ENCODE measurements at regions not wholly inside any gene's neighbourhood (a gene's known extent, or its start where the extent isn't known, plus 50 kb on each side); places are given as distances from the start of the nearest gene placed in this dataset.

DNA sequence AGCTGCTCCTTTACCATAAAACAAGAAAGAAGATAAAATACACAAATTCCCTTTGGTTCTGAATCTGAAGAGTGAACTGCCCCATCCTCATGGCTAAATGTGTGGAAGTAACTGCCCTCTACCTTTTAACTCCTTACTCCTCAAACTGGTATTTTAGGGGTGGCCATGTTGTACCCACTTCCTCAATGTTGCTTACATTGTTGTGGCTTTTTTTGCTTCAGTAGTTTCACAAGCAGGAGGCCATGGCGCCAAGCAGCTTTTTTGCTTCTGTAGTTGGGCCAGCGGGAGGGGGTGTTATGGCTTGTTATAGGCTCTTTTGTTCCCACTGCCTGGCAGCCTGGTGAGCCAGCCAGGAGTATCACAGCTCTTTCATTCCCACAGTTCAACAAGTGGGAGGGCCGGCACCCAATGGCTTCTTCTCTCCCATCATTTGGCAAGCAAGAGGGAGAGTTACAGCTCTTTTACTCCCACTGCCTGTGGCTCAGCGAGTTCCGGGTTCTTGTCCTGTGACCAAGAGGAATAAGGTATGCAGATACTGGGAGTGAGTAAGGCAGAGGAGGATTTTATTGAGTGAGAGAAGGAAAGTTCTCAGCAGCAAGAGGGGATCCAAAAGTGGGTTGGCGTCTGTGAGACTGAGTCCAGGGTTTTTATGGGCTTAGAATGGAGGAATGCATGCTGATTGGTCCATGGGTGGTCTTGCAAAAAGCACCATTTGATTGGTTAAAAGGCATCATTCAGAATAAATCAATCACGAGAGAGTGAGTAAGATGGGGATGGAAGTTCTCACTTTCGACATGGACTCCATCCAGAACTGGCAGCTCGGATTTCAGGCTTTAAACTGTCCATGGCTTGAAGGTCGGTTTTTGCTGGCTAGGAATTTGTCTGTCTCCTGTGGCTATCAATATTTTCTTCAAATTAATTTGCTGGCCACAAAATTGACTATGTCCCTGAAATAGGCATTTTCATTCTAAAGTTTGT lies 429.6 kb downstream of the HLX start:
- DNase-seq: no peak
- H3K4me3 ChIP-seq (ENCODE audit: insufficient read depth, low read depth, low read length): no peak overlapping the region
- no peaks in the 10 kb centered on the region for H3K36me3 ChIP-seq (replicated peaks; ENCODE audit: control insufficient read depth, insufficient read depth, low read length)

DNA sequence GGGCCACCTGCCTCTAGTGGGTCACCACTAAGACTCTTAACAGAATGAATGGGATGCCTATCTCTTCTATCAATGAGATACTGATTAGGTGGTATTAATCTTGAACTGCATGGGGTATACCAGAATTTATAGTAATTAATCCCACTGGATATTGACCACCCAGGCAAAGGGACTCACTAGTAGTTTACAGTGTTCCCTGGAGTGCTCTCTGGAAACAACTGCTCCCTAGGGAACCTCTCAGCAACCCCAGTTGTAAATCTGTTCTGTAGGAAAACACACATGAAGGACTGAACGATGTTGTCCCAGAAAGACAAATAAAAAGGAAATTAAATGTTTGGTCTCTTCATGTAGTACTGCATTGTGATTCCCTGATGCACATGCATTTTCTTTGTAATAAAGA lies 430.5 kb downstream of the HLX start:
- Histone ChIP-seq H3K36me3 (replicated peaks; ENCODE audit: control insufficient read depth, insufficient read depth, low read length) (no peaks in the 10 kb centered on the region), H3K27me3 (ENCODE audit: control insufficient read depth, insufficient read depth, low read length) (no peaks in the 10 kb centered on the region), H3K4me3 (ENCODE audit: insufficient read depth, low read depth, low read length) (no peak overlapping the region)
- DNase-seq: no peak

More for the DNA sequence above, 429.6 kb downstream of the HLX start:
- H3K27me3 ChIP-seq (ENCODE audit: control insufficient read depth, insufficient read depth, low read length): no peaks in the 10 kb centered on the region

DNA sequence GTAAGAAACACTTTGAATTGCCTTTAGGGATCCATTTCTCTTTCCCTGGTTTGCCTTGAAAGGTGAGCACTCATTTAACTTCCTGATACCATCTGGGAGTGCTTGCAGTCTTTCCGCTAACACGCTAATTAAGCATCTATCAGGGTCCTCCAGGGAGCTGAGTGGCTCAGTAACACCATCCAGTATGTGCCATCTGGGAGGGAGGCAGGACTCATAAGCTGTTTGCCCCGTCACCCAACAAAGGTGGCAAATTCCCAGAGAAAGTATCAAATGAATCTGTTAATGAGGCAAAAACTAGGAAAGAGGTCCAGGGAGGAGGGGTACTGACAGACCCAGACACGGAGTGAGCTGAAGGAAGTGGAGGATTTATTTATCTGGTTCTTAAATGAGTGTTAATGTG lies 430.9 kb downstream of the HLX start:
- no peaks in the 10 kb centered on the region for H3K36me3 ChIP-seq (replicated peaks; ENCODE audit: control insufficient read depth, insufficient read depth, low read length)
- H3K4me3 ChIP-seq (ENCODE audit: insufficient read depth, low read depth, low read length): no peak overlapping the region
- DNase-seq: no peak
- H3K27me3 ChIP-seq (ENCODE audit: control insufficient read depth, insufficient read depth, low read length): no peaks in the 10 kb centered on the region

DNA sequence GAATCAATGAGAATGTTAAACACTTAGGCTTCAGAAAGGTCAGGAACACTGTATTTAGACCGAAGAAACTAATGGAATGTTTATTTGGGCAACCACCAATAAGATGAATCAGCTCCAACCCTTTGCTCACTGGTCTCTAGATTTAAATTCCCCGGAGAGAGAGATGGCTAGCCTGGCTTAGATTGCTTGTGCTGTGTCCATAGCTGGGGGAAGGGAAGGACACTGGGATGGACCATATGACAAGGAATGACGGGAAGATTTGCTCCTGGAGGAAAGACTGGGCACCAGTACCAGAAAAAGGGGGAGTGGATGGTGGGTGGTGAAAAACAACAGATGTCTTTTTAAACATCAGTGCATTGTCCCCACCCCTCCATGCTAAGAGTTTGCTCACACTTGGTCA lies 426.6 kb downstream of the DUSP10 start:
- no peaks in the 10 kb centered on the region for H3K27me3 ChIP-seq (ENCODE audit: control insufficient read depth, insufficient read depth, low read length)
- no peaks in the 10 kb centered on the region for H3K36me3 ChIP-seq (replicated peaks; ENCODE audit: control insufficient read depth, insufficient read depth, low read length)
- no peak for DNase-seq
- no peak overlapping the region for H3K4me3 ChIP-seq (ENCODE audit: insufficient read depth, low read depth, low read length)

DNA sequence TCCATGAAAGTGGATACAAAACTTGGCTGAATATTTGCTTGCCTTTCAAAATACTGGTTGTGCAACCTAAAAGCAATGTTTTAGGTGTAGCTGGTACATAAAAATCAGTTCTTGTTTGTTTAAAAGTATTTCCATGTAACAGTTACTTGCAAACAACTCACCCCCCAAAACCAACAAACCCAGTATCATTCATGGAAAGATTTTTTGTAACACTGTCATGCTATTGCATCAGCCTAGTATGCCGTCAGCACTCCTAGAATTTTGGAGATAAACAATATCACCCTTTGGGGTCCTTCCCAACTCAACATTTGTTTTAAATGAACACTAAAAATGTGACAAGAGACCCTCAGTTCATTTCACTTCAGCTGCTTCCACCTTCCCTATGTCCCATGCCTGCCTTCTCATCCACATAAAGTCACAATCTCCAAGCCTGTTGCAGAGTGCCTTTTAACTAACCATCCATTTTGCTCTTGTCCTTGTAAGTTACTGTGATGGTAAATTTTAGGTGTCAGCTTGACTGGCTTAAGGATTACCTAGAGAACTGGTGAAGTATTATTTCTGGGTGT lies 425.3 kb downstream of the DUSP10 start:
- Histone ChIP-seq H3K4me3 (ENCODE audit: insufficient read depth, low read depth, low read length) (no peak overlapping the region), H3K36me3 (replicated peaks; ENCODE audit: control insufficient read depth, insufficient read depth, low read length) (no peaks in the 10 kb centered on the region), H3K27me3 (ENCODE audit: control insufficient read depth, insufficient read depth, low read length) (no peaks in the 10 kb centered on the region)
- DNase-seq: no peak

DNA sequence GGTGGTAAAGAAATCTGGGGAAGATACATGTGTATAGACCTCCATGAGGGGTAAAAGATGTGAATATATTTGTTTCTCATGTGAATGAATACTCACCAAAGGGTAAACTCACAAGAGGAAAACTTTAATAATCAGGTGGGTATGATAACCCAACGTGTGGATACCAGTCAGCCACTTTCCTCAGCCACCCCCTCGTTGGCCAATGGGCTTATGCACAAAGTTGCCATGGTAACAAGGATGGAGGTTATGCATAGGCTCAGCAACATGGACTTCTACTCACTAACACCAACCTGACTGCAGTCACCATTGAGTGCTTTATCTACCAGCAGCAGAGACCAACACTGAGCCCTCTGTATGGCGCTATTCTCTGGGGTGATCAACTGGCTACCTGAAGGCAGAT lies 424.4 kb downstream of the DUSP10 start:
- no peak overlapping the region for H3K4me3 ChIP-seq (ENCODE audit: insufficient read depth, low read depth, low read length)
- no peak for DNase-seq
- H3K36me3 ChIP-seq (replicated peaks; ENCODE audit: control insufficient read depth, insufficient read depth, low read length): no peaks in the 10 kb centered on the region
- no peaks in the 10 kb centered on the region for H3K27me3 ChIP-seq (ENCODE audit: control insufficient read depth, insufficient read depth, low read length)

DNA sequence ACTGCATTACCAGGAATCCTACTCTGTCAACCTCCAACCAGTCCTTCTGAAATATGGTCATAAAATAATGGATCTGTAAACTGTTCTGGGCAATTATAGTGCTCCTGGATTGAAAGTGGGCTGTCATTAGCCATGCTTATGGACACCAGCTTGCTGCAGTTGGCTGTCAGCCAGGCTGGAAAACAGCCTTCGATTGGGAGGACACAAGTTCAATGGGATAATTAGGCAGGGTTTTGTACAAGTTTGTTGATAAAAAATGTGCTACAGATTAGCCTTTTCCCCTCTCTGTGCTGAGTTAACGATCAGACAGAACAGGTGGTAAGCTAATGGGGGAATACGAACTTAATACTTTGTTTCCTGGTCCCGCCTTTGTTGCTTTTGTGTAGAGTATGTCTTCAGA lies 413.9 kb downstream of the DUSP10 start:
- Histone ChIP-seq H3K36me3 (replicated peaks; ENCODE audit: control insufficient read depth, insufficient read depth, low read length) (no peaks in the 10 kb centered on the region), H3K27me3 (ENCODE audit: control insufficient read depth, insufficient read depth, low read length) (no peaks in the 10 kb centered on the region), H3K4me3 (ENCODE audit: insufficient read depth, low read depth, low read length) (no peak overlapping the region)
- DNase-seq: no peak

DNA sequence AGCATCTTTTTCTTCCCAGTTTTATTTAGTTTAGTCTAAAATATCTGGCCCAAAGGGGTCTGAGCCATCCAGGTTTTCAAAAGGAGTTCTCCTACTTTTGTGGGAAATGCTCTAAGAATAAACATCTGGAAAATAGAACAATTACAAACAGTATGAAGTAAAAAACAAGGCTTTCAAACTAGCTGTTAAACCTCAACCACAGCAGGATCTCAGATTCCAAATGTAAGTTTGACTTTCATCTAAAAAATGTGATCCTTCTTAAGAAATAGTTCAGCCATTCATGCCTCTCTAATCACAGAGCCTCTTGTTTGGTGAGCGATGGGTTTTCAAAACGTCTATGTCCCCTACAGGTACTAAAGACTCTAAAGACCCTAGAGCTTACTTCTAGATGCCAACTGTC lies 413.5 kb downstream of the DUSP10 start:
- no peak for DNase-seq
- Histone ChIP-seq H3K27me3 (ENCODE audit: control insufficient read depth, insufficient read depth, low read length) (no peaks in the 10 kb centered on the region), H3K4me3 (ENCODE audit: insufficient read depth, low read depth, low read length) (no peak overlapping the region), H3K36me3 (replicated peaks; ENCODE audit: control insufficient read depth, insufficient read depth, low read length) (no peaks in the 10 kb centered on the region)

DNA sequence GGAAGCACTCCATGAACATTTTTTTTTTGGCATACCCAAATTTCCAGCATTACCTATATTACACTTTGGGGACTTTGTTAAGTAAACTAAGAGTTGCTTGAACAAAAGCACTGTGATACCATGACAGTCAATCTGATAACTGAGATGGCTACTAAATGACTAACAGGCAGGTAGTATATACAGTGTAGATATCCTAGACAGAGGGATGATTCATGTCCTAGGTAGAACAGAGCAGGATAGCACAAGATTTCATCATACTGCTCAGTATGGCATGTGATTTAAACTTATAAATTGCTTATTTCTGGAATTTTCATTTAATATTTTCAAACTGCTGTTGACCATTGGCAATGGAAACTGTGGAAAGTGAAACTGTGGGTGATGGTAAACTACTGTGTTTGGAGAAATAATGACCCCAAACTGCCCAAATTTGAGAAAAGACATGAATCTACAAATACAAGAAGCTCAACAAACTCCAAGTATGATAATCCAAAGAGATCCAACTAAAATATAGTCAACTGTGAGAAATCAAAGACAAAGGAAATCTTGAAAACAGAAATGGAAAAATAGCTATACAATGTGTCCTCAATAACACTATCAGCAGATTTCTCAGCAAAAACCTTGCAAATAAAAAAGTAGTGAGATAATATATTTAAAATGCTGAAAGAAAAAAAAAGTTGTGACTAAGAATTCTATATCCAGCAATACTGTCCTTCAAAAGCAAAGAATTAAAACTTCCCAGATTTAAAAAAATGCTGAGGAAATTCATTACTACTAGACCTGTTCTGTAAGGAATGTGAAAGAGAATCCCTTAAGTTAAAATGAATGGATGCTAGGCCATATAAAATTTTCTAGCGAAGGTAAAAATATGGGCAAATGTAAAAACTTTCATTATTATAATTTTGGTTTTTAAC lies 410.4 kb downstream of the DUSP10 start:
- no peak for DNase-seq
- H3K36me3 ChIP-seq (replicated peaks; ENCODE audit: control insufficient read depth, insufficient read depth, low read length): no peaks in the 10 kb centered on the region
- H3K4me3 ChIP-seq (ENCODE audit: insufficient read depth, low read depth, low read length): no peak overlapping the region
- no peaks in the 10 kb centered on the region; the same call in 1 of the 2 replicates for H3K27me3 ChIP-seq (ENCODE audit: control insufficient read depth, insufficient read depth, low read length)

DNA sequence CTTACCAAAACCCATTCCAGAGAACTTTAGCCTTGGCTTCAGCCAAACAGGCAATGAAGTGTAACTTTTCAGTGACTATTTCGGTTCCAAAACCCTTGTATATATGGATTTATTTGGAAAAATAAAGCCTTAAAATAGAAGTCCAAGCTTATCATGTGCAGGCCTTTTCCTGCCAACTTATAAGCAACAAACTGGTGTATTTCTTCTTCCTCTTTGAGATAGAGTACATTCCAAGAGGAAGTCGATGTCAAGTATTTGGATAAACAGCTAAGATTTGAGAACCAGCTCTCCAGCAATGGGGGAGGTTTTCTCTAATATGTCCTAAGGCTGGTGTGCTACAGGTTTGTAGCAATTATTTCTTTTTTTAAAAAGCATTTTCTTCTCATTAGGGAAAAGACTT lies 407.8 kb downstream of the DUSP10 start:
- no peak for DNase-seq
- Histone ChIP-seq H3K27me3 (ENCODE audit: control insufficient read depth, insufficient read depth, low read length) (no peaks in the 10 kb centered on the region; the same call in 1 of the 2 replicates), H3K4me3 (ENCODE audit: insufficient read depth, low read depth, low read length) (no peak overlapping the region), H3K36me3 (replicated peaks; ENCODE audit: control insufficient read depth, insufficient read depth, low read length) (no peaks in the 10 kb centered on the region)

DNA sequence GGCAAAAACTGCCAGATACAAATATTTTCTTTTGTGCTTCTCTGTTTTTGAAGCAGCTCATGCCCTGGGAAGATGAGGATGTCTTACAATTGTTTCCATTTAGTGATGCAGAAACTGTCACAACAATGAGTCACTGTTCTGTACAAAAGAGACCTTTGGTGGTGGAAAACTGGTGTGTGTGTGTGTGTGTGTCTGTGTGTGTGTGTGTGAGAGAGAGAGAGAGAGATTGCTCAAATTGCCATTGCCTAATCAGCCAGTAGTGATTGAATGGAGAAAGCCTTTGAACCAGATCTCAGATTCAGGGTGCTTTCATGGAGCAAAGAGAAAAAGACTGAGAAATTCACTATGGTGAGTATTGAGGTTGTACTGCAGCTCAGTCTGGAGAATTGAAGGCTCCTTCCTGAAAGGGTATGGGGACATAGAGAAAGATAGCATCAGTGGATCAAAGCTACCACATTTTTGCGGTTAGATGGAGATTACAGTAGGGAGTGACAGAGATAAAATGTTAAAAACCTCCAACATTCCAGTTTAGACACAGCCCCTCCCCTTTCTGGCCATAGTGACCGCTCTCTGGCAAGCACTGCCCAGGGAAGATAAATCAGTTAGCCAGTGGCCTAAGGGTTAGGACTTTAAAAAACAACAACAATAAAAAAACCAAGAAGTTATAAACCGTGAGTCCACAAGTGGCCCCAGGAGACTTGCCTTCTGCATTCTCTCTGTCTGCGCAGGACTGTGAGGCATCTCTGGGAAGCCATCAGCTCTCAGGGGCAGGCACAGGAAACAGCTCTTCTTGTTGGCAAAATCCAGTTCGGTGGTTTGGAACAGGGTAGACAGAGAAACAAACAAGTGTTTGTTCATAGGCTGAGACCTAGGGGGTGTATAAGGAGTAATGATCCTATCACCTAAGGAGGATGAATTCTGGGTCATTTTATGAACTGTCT lies 406.5 kb downstream of the DUSP10 start:
- Histone ChIP-seq H3K4me3 (ENCODE audit: insufficient read depth, low read depth, low read length) (no peak overlapping the region), H3K36me3 (replicated peaks; ENCODE audit: control insufficient read depth, insufficient read depth, low read length) (no peaks in the 10 kb centered on the region), H3K27me3 (ENCODE audit: control insufficient read depth, insufficient read depth, low read length) (no peaks in the 10 kb centered on the region; the same call in 1 of the 2 replicates)
- DNase-seq: no peak

DNA sequence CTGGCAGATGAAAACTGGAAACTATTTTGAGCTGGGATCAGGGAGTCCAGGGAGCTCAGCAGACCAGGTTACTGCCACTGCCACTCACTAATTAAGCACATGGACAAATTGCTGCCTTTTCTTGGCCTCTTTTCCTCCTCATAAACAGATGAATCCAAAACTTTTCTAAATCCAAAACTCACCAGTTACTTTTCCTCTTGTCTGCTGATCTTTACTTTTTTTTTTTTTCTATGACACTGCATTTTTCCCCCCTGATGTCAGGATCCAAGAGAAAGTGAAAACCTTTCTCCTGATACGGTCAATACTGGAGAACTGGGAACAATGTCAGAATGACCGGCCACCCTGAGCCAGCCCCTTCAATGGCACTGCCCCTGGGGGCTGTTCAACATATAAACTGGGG lies 405.8 kb downstream of the DUSP10 start:
- no peaks in the 10 kb centered on the region for H3K36me3 ChIP-seq (replicated peaks; ENCODE audit: control insufficient read depth, insufficient read depth, low read length)
- H3K4me3 ChIP-seq (ENCODE audit: insufficient read depth, low read depth, low read length): no peak overlapping the region
- H3K27me3 ChIP-seq (ENCODE audit: control insufficient read depth, insufficient read depth, low read length): no peaks in the 10 kb centered on the region; the same call in 1 of the 2 replicates
- DNase-seq: no peak

DNA sequence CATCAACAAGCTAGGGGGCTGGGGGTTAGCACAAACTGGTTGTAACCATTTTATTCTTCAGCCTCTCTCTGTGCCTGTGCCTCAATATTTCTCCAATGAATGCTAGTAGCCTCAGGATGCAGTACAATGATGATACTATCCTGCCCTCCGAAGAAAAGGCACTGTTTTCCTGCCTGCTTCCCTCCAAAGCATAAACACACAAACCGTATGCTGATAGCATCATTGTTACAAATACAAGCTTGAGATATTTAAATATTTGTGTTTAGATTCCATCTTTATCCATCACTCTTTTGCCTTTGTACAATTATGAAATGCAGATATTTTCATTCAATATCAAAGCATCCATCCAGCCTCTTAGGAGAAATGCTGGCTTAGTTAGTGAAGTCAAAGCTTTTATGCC lies 404.8 kb downstream of the DUSP10 start:
- no peak for DNase-seq
- no peaks in the 10 kb centered on the region; the same call in 1 of the 2 replicates for H3K27me3 ChIP-seq (ENCODE audit: control insufficient read depth, insufficient read depth, low read length)
- no peaks in the 10 kb centered on the region for H3K36me3 ChIP-seq (replicated peaks; ENCODE audit: control insufficient read depth, insufficient read depth, low read length)
- no peak overlapping the region for H3K4me3 ChIP-seq (ENCODE audit: insufficient read depth, low read depth, low read length)

DNA sequence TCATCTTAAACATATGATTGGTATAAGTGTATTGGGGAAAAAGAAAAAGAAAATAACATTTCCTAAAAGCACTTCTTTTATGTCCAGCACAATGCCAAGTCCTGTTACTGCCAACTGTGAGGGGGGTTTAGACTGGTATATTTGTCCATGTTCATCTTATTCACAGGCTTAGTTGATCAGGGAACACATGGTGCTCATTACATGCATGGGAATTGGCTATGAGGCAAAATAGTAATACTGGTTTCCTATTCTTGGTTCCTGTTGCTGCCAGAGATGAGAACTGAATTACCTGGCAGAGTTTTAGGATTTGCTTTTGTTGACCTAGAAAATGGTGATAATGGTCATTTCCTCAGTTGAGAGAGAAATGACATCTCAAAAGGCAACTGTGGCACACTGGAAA lies 398.8 kb downstream of the DUSP10 start:
- no peaks in the 10 kb centered on the region for H3K36me3 ChIP-seq (replicated peaks; ENCODE audit: control insufficient read depth, insufficient read depth, low read length)
- no peak for DNase-seq
- H3K4me3 ChIP-seq (ENCODE audit: insufficient read depth, low read depth, low read length): no peak overlapping the region
- no peaks in the 10 kb centered on the region for H3K27me3 ChIP-seq (ENCODE audit: control insufficient read depth, insufficient read depth, low read length)

All from H7 (cell line).